K562 (cell line): ENCODE measurements at regions not wholly inside any gene's neighbourhood (a gene's known extent, or its start where the extent isn't known, plus 50 kb on each side); places are given as distances from the start of the nearest gene placed in this dataset.

ENCODE experiments used
- FOXP1 ChIP-seq: sonication (generic); formaldehyde crosslinking; IDR thresholded peaks from 2 replicates; pipeline ENCODE4 v1.8.0; 2022; ENCODE audit warnings: mild to moderate bottlenecking, missing genetic modification reagents
- HNRNPLL ChIP-seq: fragments of 200-400 bp; formaldehyde crosslinking; IDR thresholded peaks from 2 replicates; pipeline ENCODE4 v1.6.1; 2017; ENCODE audit warnings: low read length, low read depth, mild to moderate bottlenecking; ENCODE audit not compliant: poor library complexity, severe bottlenecking
- IFI16 ChIP-seq: fragments of 250-450 bp; sonication (Bioruptor Pico); IDR thresholded peaks from 2 replicates; pipeline ENCODE4 v2.1.2; 2022; ENCODE audit warnings: mild to moderate bottlenecking, inconsistent platforms
- MCM7 ChIP-seq, 2 experiments: fragments of 450-650 bp; IDR thresholded peaks; 2 replicates each; pipeline ENCODE4 v1.6.1; 2016 to 2018
- NFATC3 ChIP-seq: fragments of 450-650 bp; IDR thresholded peaks from 2 replicates; pipeline ENCODE4 v1.6.1; 2017; ENCODE audit warnings: mild to moderate bottlenecking
- PHB2 ChIP-seq: fragments of 450-650 bp; IDR thresholded peaks from 2 replicates; pipeline ENCODE4 v1.6.1; 2017; ENCODE audit warnings: low read depth
- PURB ChIP-seq: sonication (generic); formaldehyde crosslinking; IDR thresholded peaks from 2 replicates; pipeline ENCODE4 v1.9.0; 2021; ENCODE audit warnings: low read depth, mild to moderate bottlenecking, missing genetic modification reagents
- RBBP5 ChIP-seq: fragments of 200-600 bp; sonication (generic); IDR thresholded peaks from 2 replicates; pipeline ENCODE4 v1.6.1; 2012; ENCODE audit warnings: borderline replicate concordance, mild to moderate bottlenecking, low read length, control low read depth, inconsistent platforms; ENCODE audit not compliant: insufficient read depth, poor library complexity, severe bottlenecking
- RNF2 ChIP-seq: sonication (generic); IDR thresholded peaks from 2 replicates; pipeline ENCODE4 v1.6.1; 2016
- ZFP1 ChIP-seq: fragments of 450-650 bp; formaldehyde crosslinking; IDR thresholded peaks from 2 replicates; pipeline ENCODE4 v1.4.0; 2020; ENCODE audit warnings: mild to moderate bottlenecking, mixed read lengths
- ZNF124 ChIP-seq: sonication (generic); formaldehyde crosslinking; IDR thresholded peaks from 2 replicates; pipeline ENCODE4 v1.8.1; 2022; ENCODE audit warnings: missing genetic modification reagents
- TF ChIP-seq, protein P1 (sequence below): sonication (generic); formaldehyde crosslinking; IDR thresholded peaks from 2 replicates; pipeline ENCODE4 v1.8.1; 2023; ENCODE audit warnings: mild to moderate bottlenecking, missing genetic modification reagents, moderate library complexity
- TF ChIP-seq, protein P2 (sequence below): fragments of 200-800 bp; sonication (Bioruptor generic); IDR thresholded peaks from 2 replicates; pipeline ENCODE4 v1.6.1; 2017; ENCODE audit warnings: missing genetic modification characterization, missing compliant biosample characterization
- TF ChIP-seq, protein P3 (sequence below): fragments of 450-650 bp; IDR thresholded peaks from 2 replicates; pipeline ENCODE4 v1.7.0; 2016; ENCODE audit warnings: borderline replicate concordance
- TF ChIP-seq, protein P4 (sequence below): fragments of 450-650 bp; IDR thresholded peaks from 2 replicates; pipeline ENCODE4 v1.7.1; 2018; ENCODE audit warnings: mild to moderate bottlenecking, low read depth; ENCODE audit not compliant: partially characterized antibody
- TF ChIP-seq, protein P5 (sequence below): sonication (generic); formaldehyde crosslinking; IDR thresholded peaks from 2 replicates; pipeline ENCODE4 v1.8.0; 2022; ENCODE audit warnings: mild to moderate bottlenecking, missing genetic modification reagents

DNA sequence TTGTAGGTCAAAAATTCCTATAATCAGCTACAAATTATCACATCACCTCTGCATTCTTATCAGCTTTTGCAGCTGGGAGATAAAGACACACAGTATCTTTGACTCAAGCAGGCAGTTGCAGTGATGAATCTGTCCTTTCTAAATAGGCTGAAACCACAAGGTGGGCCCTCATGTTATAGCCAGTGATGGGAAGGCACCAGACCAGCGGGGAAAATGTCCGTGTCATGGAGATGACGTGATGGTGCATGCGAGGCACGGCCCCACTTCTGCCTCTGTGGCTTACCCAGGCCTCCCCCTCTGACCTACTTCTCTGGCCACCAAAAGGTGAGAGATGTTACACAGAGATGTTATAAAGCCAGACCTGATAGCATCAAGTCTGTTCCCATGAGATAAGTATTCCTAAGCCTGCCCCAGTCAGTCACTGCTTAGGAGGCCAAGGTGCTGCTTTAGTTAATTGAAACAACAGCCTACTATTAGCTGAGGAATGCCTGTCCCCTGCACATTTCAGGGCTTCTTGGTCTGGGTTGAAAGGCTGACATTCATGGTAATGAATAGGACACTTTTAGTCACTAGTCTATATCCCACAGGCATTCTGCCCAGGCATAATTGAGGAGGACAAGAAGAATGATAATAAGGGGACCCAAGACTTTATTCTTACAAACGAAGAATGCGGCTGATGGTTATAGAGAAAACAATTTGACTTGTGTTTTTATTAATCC is 327.9 kb downstream of the LPIN1 start (continued):
- TF ChIP-seq FOXP1 (CRISPR knock-in tag) = 0 out of 2 replicates have a peak, but pooled peaks have one; percentile 39
- peak; percentile 38 for TF ChIP-seq RBBP5
- TF ChIP-seq, protein P1, sequence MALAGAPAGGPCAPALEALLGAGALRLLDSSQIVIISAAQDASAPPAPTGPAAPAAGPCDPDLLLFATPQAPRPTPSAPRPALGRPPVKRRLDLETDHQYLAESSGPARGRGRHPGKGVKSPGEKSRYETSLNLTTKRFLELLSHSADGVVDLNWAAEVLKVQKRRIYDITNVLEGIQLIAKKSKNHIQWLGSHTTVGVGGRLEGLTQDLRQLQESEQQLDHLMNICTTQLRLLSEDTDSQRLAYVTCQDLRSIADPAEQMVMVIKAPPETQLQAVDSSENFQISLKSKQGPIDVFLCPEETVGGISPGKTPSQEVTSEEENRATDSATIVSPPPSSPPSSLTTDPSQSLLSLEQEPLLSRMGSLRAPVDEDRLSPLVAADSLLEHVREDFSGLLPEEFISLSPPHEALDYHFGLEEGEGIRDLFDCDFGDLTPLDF (CRISPR knock-in tag) = no peak
- TF ChIP-seq RNF2 = peak; percentile 63; the same call in 1 of the 2 replicates
- TF ChIP-seq, protein P2, sequence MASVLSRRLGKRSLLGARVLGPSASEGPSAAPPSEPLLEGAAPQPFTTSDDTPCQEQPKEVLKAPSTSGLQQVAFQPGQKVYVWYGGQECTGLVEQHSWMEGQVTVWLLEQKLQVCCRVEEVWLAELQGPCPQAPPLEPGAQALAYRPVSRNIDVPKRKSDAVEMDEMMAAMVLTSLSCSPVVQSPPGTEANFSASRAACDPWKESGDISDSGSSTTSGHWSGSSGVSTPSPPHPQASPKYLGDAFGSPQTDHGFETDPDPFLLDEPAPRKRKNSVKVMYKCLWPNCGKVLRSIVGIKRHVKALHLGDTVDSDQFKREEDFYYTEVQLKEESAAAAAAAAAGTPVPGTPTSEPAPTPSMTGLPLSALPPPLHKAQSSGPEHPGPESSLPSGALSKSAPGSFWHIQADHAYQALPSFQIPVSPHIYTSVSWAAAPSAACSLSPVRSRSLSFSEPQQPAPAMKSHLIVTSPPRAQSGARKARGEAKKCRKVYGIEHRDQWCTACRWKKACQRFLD (CRISPR knock-in tag) = peak; percentile 87
- TF ChIP-seq, protein P3, sequence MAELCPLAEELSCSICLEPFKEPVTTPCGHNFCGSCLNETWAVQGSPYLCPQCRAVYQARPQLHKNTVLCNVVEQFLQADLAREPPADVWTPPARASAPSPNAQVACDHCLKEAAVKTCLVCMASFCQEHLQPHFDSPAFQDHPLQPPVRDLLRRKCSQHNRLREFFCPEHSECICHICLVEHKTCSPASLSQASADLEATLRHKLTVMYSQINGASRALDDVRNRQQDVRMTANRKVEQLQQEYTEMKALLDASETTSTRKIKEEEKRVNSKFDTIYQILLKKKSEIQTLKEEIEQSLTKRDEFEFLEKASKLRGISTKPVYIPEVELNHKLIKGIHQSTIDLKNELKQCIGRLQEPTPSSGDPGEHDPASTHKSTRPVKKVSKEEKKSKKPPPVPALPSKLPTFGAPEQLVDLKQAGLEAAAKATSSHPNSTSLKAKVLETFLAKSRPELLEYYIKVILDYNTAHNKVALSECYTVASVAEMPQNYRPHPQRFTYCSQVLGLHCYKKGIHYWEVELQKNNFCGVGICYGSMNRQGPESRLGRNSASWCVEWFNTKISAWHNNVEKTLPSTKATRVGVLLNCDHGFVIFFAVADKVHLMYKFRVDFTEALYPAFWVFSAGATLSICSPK = no peak
- TF ChIP-seq, protein P4, sequence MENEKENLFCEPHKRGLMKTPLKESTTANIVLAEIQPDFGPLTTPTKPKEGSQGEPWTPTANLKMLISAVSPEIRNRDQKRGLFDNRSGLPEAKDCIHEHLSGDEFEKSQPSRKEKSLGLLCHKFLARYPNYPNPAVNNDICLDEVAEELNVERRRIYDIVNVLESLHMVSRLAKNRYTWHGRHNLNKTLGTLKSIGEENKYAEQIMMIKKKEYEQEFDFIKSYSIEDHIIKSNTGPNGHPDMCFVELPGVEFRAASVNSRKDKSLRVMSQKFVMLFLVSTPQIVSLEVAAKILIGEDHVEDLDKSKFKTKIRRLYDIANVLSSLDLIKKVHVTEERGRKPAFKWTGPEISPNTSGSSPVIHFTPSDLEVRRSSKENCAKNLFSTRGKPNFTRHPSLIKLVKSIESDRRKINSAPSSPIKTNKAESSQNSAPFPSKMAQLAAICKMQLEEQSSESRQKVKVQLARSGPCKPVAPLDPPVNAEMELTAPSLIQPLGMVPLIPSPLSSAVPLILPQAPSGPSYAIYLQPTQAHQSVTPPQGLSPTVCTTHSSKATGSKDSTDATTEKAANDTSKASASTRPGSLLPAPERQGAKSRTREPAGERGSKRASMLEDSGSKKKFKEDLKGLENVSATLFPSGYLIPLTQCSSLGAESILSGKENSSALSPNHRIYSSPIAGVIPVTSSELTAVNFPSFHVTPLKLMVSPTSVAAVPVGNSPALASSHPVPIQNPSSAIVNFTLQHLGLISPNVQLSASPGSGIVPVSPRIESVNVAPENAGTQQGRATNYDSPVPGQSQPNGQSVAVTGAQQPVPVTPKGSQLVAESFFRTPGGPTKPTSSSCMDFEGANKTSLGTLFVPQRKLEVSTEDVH = no peak
- no peak for TF ChIP-seq PURB (CRISPR knock-in tag)
- TF ChIP-seq NFATC3 = no peak
- TF ChIP-seq MCM7 (IDR thresholded peaks at IDR 0.05) = no peak
- TF ChIP-seq IFI16 (CRISPR knock-in tag) = no peak
- no peak; the same call in 1 of the 2 replicates for TF ChIP-seq PHB2
- no peak for TF ChIP-seq HNRNPLL
- TF ChIP-seq ZFP1 (CRISPR knock-in tag) = no peak
- TF ChIP-seq ZNF124 (CRISPR knock-in tag) = no peak
- TF ChIP-seq, protein P5, sequence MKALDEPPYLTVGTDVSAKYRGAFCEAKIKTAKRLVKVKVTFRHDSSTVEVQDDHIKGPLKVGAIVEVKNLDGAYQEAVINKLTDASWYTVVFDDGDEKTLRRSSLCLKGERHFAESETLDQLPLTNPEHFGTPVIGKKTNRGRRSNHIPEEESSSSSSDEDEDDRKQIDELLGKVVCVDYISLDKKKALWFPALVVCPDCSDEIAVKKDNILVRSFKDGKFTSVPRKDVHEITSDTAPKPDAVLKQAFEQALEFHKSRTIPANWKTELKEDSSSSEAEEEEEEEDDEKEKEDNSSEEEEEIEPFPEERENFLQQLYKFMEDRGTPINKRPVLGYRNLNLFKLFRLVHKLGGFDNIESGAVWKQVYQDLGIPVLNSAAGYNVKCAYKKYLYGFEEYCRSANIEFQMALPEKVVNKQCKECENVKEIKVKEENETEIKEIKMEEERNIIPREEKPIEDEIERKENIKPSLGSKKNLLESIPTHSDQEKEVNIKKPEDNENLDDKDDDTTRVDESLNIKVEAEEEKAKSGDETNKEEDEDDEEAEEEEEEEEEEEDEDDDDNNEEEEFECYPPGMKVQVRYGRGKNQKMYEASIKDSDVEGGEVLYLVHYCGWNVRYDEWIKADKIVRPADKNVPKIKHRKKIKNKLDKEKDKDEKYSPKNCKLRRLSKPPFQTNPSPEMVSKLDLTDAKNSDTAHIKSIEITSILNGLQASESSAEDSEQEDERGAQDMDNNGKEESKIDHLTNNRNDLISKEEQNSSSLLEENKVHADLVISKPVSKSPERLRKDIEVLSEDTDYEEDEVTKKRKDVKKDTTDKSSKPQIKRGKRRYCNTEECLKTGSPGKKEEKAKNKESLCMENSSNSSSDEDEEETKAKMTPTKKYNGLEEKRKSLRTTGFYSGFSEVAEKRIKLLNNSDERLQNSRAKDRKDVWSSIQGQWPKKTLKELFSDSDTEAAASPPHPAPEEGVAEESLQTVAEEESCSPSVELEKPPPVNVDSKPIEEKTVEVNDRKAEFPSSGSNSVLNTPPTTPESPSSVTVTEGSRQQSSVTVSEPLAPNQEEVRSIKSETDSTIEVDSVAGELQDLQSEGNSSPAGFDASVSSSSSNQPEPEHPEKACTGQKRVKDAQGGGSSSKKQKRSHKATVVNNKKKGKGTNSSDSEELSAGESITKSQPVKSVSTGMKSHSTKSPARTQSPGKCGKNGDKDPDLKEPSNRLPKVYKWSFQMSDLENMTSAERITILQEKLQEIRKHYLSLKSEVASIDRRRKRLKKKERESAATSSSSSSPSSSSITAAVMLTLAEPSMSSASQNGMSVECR (CRISPR knock-in tag) = no peak
